ENCODE measurements at regions not wholly inside any gene's neighbourhood (a gene's known extent, or its start where the extent isn't known, plus 50 kb on each side); places are given as distances from the start of the nearest gene placed in this dataset.

GRCh38 chr2:5751873-5752482 lies 59.8 kb downstream of the SOX11 start:
- Histone ChIP-seq H3K36me3 (ENCODE audit: control insufficient read depth, insufficient read depth, low read length) (no peaks in the 10 kb centered on the region), H2BK120ac (ENCODE audit: low read depth, low read length) (no peak overlapping the region), H3K56ac (ENCODE audit: low read length) (no peak overlapping the region), H2BK15ac (replicated peaks; ENCODE audit: low read depth) (no peak overlapping the region), H3K27me3 (ENCODE audit: insufficient read depth, low read length, poor library complexity) (no peaks in the 10 kb centered on the region), H3K23ac (ENCODE audit: low read length) (no peak overlapping the region), H3K4me2 (ENCODE audit: low read length) (no peak overlapping the region), H3K4me3 (ENCODE audit: low read length) (no peak overlapping the region), H3K18ac (ENCODE audit: low read length) (no peak overlapping the region), H3K9ac (ENCODE audit: low read length) (no peak overlapping the region), H3K27ac (ENCODE audit: low read depth, low read length) (no peak overlapping the region), H3K4ac (ENCODE audit: low read depth, low read length) (no peak overlapping the region), H3K79me2 (ENCODE audit: control insufficient read depth, insufficient read depth, low read length) (no peaks in the 10 kb centered on the region), H3K4me1 (ENCODE audit: control insufficient read depth, low read depth, low read length) (no peaks in the 10 kb centered on the region), H2BK5ac (ENCODE audit: low read length) (no peak overlapping the region), H3K79me1 (ENCODE audit: low read length) (no peaks in the 10 kb centered on the region), H2AK5ac (ENCODE audit: low read length) (no peak overlapping the region), H4K8ac (ENCODE audit: low read depth, low read length) (no peak overlapping the region), H4K5ac (ENCODE audit: low read length) (no peak overlapping the region)
- DNase-seq: no peak
- no CpG with 5 or more reads among the region's 5 CpGs for WGBS (ENCODE audit: extremely low coverage, insufficient coverage, low lambda C conversion rate)

DNA sequence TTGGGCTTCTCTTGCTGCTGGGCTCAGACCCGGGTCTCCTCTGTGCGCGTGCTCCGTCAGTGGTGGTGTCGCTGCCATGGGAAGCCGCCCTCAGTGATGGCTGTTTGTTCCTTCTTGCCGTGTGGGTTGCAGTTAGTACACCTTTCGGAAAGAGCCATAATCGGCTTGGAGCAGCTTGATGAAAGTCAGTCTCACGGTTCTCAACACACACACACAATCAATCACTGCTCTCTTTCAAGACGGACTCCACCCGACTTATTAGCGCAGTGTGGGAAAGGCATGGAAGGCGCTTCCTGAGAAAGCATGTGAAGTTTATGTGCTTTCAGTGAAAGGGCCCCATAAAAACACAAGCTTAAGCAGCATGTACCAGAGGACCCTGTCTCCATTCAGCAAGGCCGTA lies 64.1 kb downstream of the SOX11 start:
- no peak overlapping the region for H3K23ac ChIP-seq (ENCODE audit: low read length)
- no peaks in the 10 kb centered on the region for H3K79me2 ChIP-seq (ENCODE audit: control insufficient read depth, insufficient read depth, low read length)
- no peak overlapping the region for H3K4me3 ChIP-seq (ENCODE audit: low read length)
- H3K18ac ChIP-seq (ENCODE audit: low read length): no peak overlapping the region
- DNase-seq: no peak
- H3K4ac ChIP-seq (ENCODE audit: low read depth, low read length): no peak overlapping the region
- H3K79me1 ChIP-seq (ENCODE audit: low read length): no peaks in the 10 kb centered on the region
- no peak overlapping the region for H2BK5ac ChIP-seq (ENCODE audit: low read length)
- H3K4me1 ChIP-seq (ENCODE audit: control insufficient read depth, low read depth, low read length): no peaks in the 10 kb centered on the region
- H3K27me3 ChIP-seq (ENCODE audit: insufficient read depth, low read length, poor library complexity): no peaks in the 10 kb centered on the region
- no peak overlapping the region for H3K27ac ChIP-seq (ENCODE audit: low read depth, low read length)
- H4K5ac ChIP-seq (ENCODE audit: low read length): no peak overlapping the region
- WGBS (ENCODE audit: extremely low coverage, insufficient coverage, low lambda C conversion rate): no CpG with 5 or more reads among the region's 15 CpGs
- H3K56ac ChIP-seq (ENCODE audit: low read length): no peak overlapping the region
- no peak overlapping the region for H3K9ac ChIP-seq (ENCODE audit: low read length)
- H3K36me3 ChIP-seq (ENCODE audit: control insufficient read depth, insufficient read depth, low read length): no peaks in the 10 kb centered on the region
- no peak overlapping the region for H3K4me2 ChIP-seq (ENCODE audit: low read length)
- no peak overlapping the region for H4K8ac ChIP-seq (ENCODE audit: low read depth, low read length)
- no peak overlapping the region for H2AK5ac ChIP-seq (ENCODE audit: low read length)
- no peak overlapping the region for H2BK15ac ChIP-seq (replicated peaks; ENCODE audit: low read depth)
- no peak overlapping the region for H2BK120ac ChIP-seq (ENCODE audit: low read depth, low read length)

GRCh38 chr2:5758346-5758745 lies 66.2 kb downstream of the SOX11 start:
- Histone ChIP-seq H3K9ac (ENCODE audit: low read length) (no peak overlapping the region), H3K4me1 (ENCODE audit: control insufficient read depth, low read depth, low read length) (no peaks in the 10 kb centered on the region), H4K8ac (ENCODE audit: low read depth, low read length) (no peak overlapping the region), H2BK5ac (ENCODE audit: low read length) (no peak overlapping the region), H2BK15ac (replicated peaks; ENCODE audit: low read depth) (no peak overlapping the region), H4K5ac (ENCODE audit: low read length) (no peak overlapping the region), H3K79me2 (ENCODE audit: control insufficient read depth, insufficient read depth, low read length) (no peaks in the 10 kb centered on the region), H3K79me1 (ENCODE audit: low read length) (no peaks in the 10 kb centered on the region), H3K36me3 (ENCODE audit: control insufficient read depth, insufficient read depth, low read length) (no peaks in the 10 kb centered on the region), H3K18ac (ENCODE audit: low read length) (no peak overlapping the region), H3K27me3 (ENCODE audit: insufficient read depth, low read length, poor library complexity) (no peaks in the 10 kb centered on the region), H3K4me2 (ENCODE audit: low read length) (no peak overlapping the region), H3K27ac (ENCODE audit: low read depth, low read length) (no peak overlapping the region), H3K23ac (ENCODE audit: low read length) (no peak overlapping the region), H3K4ac (ENCODE audit: low read depth, low read length) (no peak overlapping the region), H3K56ac (ENCODE audit: low read length) (no peak overlapping the region), H2BK120ac (ENCODE audit: low read depth, low read length) (no peak overlapping the region), H2AK5ac (ENCODE audit: low read length) (no peak overlapping the region), H3K4me3 (ENCODE audit: low read length) (no peak overlapping the region)
- no peak for DNase-seq
- WGBS (ENCODE audit: extremely low coverage, insufficient coverage, low lambda C conversion rate): 100% methylated on average over 1 of the region's 5 CpGs

DNA sequence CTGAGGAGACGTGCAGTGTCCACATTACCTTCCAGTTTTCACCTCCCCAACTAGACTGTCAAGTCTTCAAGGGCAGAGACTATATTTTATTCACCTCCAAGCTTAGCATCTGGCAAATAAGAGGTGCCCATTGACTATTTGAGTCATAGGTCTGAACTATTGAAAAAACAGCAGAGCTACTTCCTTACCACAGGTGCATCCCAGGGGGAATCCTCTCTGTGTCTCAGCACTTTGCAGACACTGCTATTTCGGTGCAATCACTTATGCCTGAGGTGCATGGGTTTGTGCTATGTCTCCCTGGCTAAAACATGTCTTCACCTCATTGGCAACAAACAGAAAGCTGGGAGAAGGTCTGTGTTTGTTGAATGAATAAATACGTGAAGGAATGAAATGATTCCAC lies 67.8 kb downstream of the SOX11 start:
- Histone ChIP-seq H4K5ac (ENCODE audit: low read length) (no peak overlapping the region), H3K79me2 (ENCODE audit: control insufficient read depth, insufficient read depth, low read length) (no peaks in the 10 kb centered on the region), H3K36me3 (ENCODE audit: control insufficient read depth, insufficient read depth, low read length) (no peaks in the 10 kb centered on the region), H3K4me2 (ENCODE audit: low read length) (no peak overlapping the region), H3K27me3 (ENCODE audit: insufficient read depth, low read length, poor library complexity) (no peaks in the 10 kb centered on the region), H3K23ac (ENCODE audit: low read length) (no peak overlapping the region), H3K79me1 (ENCODE audit: low read length) (no peaks in the 10 kb centered on the region), H2BK120ac (ENCODE audit: low read depth, low read length) (no peak overlapping the region), H3K9ac (ENCODE audit: low read length) (no peak overlapping the region), H4K8ac (ENCODE audit: low read depth, low read length) (no peak overlapping the region), H3K18ac (ENCODE audit: low read length) (no peak overlapping the region), H3K4ac (ENCODE audit: low read depth, low read length) (no peak overlapping the region), H3K4me1 (ENCODE audit: control insufficient read depth, low read depth, low read length) (no peaks in the 10 kb centered on the region), H2BK15ac (replicated peaks; ENCODE audit: low read depth) (no peak overlapping the region), H3K56ac (ENCODE audit: low read length) (no peak overlapping the region), H3K4me3 (ENCODE audit: low read length) (no peak overlapping the region), H3K27ac (ENCODE audit: low read depth, low read length) (no peak overlapping the region), H2BK5ac (ENCODE audit: low read length) (no peak overlapping the region), H2AK5ac (ENCODE audit: low read length) (no peak overlapping the region)
- DNase-seq: no peak
- no CpG with 5 or more reads among the region's 3 CpGs for WGBS (ENCODE audit: extremely low coverage, insufficient coverage, low lambda C conversion rate)

- H2BK15ac ChIP-seq (replicated peaks; ENCODE audit: low read depth): no peak overlapping the region
- no CpG with 5 or more reads among the region's 3 CpGs for WGBS (ENCODE audit: extremely low coverage, insufficient coverage, low lambda C conversion rate)
- H3K79me1 ChIP-seq (ENCODE audit: low read length): no peaks in the 10 kb centered on the region
Measured at GRCh38 chr2:5763531-5763930, 71.3 kb downstream of the SOX11 start.

DNA sequence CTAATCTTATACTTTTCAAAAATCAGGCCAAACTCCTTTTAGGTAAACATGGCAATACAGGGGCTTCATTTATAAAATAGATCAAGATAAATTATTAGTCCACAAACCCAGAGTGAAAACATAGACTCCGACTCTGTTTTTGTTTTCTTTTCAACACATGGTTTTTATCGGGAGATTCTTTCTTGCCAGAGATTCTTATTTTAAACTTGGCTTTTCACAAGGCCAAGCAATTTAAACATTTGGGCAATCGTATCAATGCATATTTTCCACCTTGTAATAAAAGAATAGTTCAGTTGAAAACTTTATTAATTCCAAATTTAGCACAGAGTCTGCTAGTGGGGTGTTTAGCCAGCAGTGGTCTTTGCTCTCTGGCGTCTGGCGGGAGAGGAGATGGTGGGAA lies 71.9 kb downstream of the SOX11 start:
- H3K79me2 ChIP-seq (ENCODE audit: control insufficient read depth, insufficient read depth, low read length): no peaks in the 10 kb centered on the region
- no peaks in the 10 kb centered on the region for H3K36me3 ChIP-seq (ENCODE audit: control insufficient read depth, insufficient read depth, low read length)
- H2BK5ac ChIP-seq (ENCODE audit: low read length): no peak overlapping the region
- H3K27me3 ChIP-seq (ENCODE audit: insufficient read depth, low read length, poor library complexity): no peaks in the 10 kb centered on the region
- H3K79me1 ChIP-seq (ENCODE audit: low read length): no peaks in the 10 kb centered on the region
- no CpG with 5 or more reads among the region's 5 CpGs for WGBS (ENCODE audit: extremely low coverage, insufficient coverage, low lambda C conversion rate)
- no peak overlapping the region for H3K18ac ChIP-seq (ENCODE audit: low read length)
- H4K5ac ChIP-seq (ENCODE audit: low read length): no peak overlapping the region
- no peak for DNase-seq
- no peak overlapping the region for H3K4me3 ChIP-seq (ENCODE audit: low read length)
- H3K23ac ChIP-seq (ENCODE audit: low read length): no peak overlapping the region
- no peak overlapping the region for H4K8ac ChIP-seq (ENCODE audit: low read depth, low read length)
- no peak overlapping the region for H3K4me2 ChIP-seq (ENCODE audit: low read length)
- no peak overlapping the region for H2AK5ac ChIP-seq (ENCODE audit: low read length)
- no peak overlapping the region for H3K27ac ChIP-seq (ENCODE audit: low read depth, low read length)
- no peak overlapping the region for H3K4ac ChIP-seq (ENCODE audit: low read depth, low read length)
- no peak overlapping the region for H3K56ac ChIP-seq (ENCODE audit: low read length)
- H2BK120ac ChIP-seq (ENCODE audit: low read depth, low read length): no peak overlapping the region
- no peak overlapping the region for H3K9ac ChIP-seq (ENCODE audit: low read length)
- no peak overlapping the region for H2BK15ac ChIP-seq (replicated peaks; ENCODE audit: low read depth)
- H3K4me1 ChIP-seq (ENCODE audit: control insufficient read depth, low read depth, low read length): no peaks in the 10 kb centered on the region

More at GRCh38 chr2:5763531-5763930, 71.3 kb downstream of the SOX11 start:
- Histone ChIP-seq H3K4me2 (ENCODE audit: low read length) (no peak overlapping the region), H3K56ac (ENCODE audit: low read length) (no peak overlapping the region), H3K4me1 (ENCODE audit: control insufficient read depth, low read depth, low read length) (no peaks in the 10 kb centered on the region), H2BK5ac (ENCODE audit: low read length) (no peak overlapping the region), H3K27me3 (ENCODE audit: insufficient read depth, low read length, poor library complexity) (no peaks in the 10 kb centered on the region), H2BK120ac (ENCODE audit: low read depth, low read length) (no peak overlapping the region), H3K18ac (ENCODE audit: low read length) (no peak overlapping the region), H3K79me2 (ENCODE audit: control insufficient read depth, insufficient read depth, low read length) (no peaks in the 10 kb centered on the region), H4K8ac (ENCODE audit: low read depth, low read length) (no peak overlapping the region), H3K4me3 (ENCODE audit: low read length) (no peak overlapping the region), H3K23ac (ENCODE audit: low read length) (no peak overlapping the region), H3K27ac (ENCODE audit: low read depth, low read length) (no peak overlapping the region), H2AK5ac (ENCODE audit: low read length) (no peak overlapping the region), H3K9ac (ENCODE audit: low read length) (no peak overlapping the region), H3K36me3 (ENCODE audit: control insufficient read depth, insufficient read depth, low read length) (no peaks in the 10 kb centered on the region), H3K4ac (ENCODE audit: low read depth, low read length) (no peak overlapping the region), H4K5ac (ENCODE audit: low read length) (no peak overlapping the region)
- no peak for DNase-seq

Data from mesendoderm (in vitro differentiated cells).